DMS114 treated with DMSO at 0.1 percent for 48 hours (cell line): ENCODE measurements at regions not wholly inside any gene's neighbourhood (a gene's known extent, or its start where the extent isn't known, plus 50 kb on each side); places are given as distances from the start of the nearest gene placed in this dataset.

Experiments
- DNase-seq: peaks from one replicate; lab custom pipeline; 2025; ENCODE audit not compliant: unreplicated experiment; lab: John Stamatoyannopoulos, UW

GRCh38 chr9:90311811-90312210, 330.8 kb downstream of the DIRAS2 start:
- DNase-seq = no peak

- no peak for DNase-seq
Measured at GRCh38 chr9:90322296-90322695, 320.3 kb downstream of the DIRAS2 start.

GRCh38 chr9:90325913-90326653, 316.5 kb downstream of the DIRAS2 start:
- DNase-seq = no peak

GRCh38 chr9:90330231-90330630, 312.4 kb downstream of the DIRAS2 start:
- no peak for DNase-seq

DNA sequence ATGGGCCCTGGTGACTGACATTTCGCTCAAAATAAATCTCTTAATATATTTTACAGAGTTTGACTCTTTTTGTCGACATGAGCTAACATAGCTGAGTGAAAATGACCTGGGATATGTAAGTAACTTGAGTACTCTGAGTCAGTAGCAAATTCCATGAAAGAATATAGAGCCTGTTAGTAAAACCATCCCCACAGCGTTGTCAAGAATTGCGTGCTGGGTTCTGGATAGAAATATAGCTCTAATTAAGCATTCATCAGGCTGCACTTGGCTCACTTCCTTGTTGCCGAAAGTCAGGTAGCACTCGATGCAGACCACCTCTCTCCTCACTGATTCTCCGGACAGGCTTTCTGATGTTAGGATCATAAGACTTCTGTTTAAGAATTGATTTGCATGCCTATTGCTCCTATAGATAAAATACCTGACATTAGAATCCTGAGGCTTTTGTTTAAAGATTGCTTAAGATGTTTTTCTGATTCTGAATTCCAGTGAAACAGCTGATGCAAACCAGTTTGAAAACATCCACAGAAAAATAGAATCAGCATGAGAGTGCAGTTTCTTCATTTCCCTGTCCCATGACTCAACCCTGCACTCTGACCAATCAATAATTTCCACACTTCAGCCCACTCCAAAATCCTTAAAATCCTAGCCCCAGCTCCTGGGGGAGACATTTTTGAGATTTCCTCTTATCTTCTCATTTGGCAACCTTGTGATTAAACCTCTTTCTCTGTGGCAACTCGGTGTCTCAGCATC, 310.6 kb downstream of the DIRAS2 start:
- DNase-seq = no peak

- no peak for DNase-seq
Measured at GRCh38 chr9:90333226-90333625, 309.4 kb downstream of the DIRAS2 start.

GRCh38 chr9:90340421-90340820, 302.2 kb downstream of the DIRAS2 start:
- no peak for DNase-seq

- DNase-seq = no peak
Measured at GRCh38 chr9:90342607-90343006, 300.0 kb downstream of the DIRAS2 start.

DNA sequence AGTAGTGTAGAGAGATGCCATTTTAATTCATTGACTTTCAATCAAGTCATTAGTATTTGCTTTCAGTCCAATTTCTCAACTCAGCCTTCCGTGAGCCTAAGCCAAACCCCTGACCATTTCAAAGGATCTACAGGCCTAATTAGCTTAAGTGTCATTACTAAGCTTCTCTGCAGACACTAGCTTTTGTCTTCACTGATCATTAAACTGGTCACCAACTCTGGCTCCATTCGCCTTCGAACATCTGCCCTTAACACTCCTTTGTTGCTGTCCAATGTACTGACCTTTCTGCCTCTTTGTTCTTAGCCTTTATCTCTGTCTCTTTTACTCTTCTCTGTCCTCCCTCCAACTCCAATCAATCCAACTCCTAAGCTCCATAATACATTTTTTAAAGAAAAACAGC, 299.3 kb downstream of the DIRAS2 start:
- no peak for DNase-seq

DNA sequence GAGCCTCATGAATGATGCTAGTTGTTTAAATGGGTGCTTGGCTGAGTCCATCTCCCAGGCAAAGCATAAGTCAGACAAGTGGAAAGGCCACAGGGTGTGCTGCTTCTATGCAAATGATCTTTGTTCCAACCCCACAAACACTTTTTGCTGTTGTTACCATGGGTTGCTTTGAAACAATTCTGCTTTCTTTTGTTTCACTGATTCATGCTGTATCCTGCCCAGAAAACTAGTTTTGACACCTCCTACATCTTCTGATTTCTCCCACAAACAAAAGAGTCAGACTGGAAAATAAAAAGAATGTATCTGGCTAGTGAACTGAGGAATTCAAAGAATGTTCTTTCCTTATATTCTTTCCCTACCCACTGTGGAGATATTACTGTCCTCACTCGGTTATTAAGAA, 298.6 kb downstream of the DIRAS2 start:
- DNase-seq = no peak

DNA sequence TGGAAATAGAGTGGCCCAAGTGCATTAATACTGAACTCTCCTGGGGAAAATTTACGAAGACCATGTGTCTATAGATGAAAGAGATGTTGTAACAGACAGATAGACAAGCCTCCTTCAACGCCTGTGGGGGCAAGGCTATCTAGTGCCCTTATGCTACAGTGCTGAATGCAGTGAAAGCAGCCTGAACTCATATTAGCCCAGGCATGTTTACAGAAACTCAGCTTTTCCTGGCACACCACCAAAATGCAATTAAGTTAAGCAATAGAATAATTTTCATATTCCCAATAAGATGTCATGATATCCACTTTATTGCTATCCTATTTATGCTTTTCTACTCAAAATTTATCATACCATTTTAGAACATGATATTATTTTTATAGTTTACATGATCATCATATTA, 277.0 kb downstream of the DIRAS2 start:
- DNase-seq = no peak

DNA sequence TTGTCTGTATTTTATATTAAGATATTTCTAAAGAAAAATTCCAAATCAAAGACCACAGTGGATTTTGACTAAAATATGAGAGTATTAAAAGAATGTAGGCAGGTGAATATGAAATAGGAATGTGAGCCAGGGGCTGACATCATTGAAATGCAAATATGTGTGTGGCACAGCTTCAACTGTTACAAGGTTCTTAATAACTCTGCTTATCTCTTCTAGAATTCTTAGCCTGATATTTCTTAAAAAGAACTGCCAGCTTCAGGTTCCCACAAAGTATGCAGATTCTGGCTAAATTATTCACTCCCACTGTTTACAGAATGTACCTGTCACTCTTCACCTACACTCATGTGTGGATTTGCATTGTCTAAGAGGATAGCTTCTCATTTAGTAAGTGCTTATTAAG, 274.4 kb downstream of the DIRAS2 start:
- no peak for DNase-seq

GRCh38 chr9:90368928-90369327, 273.7 kb downstream of the DIRAS2 start:
- DNase-seq = no peak

- no peak for DNase-seq
Measured at GRCh38 chr9:90379771-90380170, 262.9 kb downstream of the DIRAS2 start.

DNA sequence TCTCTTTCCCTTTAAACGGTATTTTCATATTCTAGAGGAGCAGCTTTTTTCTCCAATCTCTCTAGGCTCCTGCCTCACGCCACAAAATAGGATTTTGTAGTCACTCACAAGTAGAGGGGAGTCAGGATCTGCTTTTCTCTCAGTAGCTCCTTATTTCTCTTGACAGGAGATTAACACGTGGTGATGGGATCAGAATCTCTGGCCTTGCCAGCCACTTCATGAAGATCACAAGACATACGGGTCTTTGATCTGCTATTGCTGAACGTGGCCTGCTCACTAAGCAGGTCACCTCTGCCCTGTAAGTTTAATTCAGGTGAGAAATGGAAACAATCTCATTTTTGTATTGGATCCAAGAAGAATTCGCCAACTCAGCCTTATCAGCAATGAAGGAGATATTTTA, 257.5 kb downstream of the DIRAS2 start:
- DNase-seq = no peak

- DNase-seq = no peak
Measured at GRCh38 chr9:90393365-90394152, 249.1 kb downstream of the DIRAS2 start.

GRCh38 chr9:90394871-90395270, 247.8 kb downstream of the DIRAS2 start:
- no peak for DNase-seq

GRCh38 chr9:90400091-90400490, 242.5 kb downstream of the DIRAS2 start:
- DNase-seq = no peak

DNA sequence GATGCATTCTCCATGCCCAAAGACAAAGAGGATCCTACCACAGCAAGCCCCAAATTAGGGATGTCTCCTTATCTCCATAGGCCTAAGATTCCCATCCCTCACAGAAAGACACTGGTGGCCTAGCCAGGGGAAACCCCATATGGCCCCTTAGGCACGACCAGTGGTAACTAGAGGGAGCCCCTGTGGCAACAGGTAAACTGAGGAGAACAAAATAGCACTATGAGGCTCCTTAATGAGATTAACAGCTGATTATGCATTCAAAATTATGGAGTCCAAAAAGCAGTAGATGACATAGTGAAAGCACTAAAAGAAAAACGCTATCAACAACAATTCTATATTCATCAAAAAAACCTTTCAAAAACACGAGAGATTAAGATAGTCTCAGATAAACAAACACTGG, 234.0 kb downstream of the DIRAS2 start:
- no peak for DNase-seq

DNA sequence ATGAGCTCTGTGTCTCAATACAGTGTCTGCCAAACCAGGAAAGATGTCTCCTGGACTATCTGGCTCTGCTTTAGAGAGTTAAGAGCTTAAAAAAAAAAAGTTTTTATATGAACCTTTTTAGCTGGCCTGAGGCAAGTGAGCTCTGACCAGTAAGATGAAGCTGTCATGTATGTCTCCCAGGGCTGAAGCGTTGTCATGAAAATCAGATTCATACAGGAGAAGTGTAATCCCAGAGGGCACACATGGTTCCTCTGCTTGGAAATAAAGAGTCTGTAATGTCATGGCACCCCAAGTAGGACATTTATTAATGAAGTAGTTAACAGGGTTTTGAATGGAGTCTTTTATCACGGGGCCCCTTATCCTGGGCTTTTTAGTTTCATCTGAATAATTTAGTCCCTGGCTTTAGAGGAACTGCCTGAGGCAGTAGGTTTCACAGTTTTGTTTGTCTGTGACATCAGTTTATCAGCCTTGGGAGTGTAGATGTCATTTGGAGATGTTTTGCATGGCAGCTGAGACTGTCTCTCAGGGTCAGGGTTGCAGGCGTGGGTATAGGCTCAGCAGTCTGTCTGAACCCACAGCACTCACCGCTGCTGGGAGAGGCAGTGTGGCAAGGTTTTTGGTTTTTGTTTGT, 223.3 kb downstream of the DIRAS2 start:
- no peak for DNase-seq

GRCh38 chr9:90420211-90420610, 222.4 kb downstream of the DIRAS2 start:
- DNase-seq = no peak
